Fibroblast of upper back skin (primary cell): ENCODE measurements at regions not wholly inside any gene's neighbourhood (a gene's known extent, or its start where the extent isn't known, plus 50 kb on each side); places are given as distances from the start of the nearest gene placed in this dataset.
"Not testable (repeated sequence)": the region's sequence is repeated elsewhere in the genome, so short reads cannot be mapped to it uniquely, and the experiment has no call there.

ENCODE experiments used
- DNase-seq: peaks from one replicate; pipeline ENCODE4 v3.0.0-alpha.2; 2013

DNA sequence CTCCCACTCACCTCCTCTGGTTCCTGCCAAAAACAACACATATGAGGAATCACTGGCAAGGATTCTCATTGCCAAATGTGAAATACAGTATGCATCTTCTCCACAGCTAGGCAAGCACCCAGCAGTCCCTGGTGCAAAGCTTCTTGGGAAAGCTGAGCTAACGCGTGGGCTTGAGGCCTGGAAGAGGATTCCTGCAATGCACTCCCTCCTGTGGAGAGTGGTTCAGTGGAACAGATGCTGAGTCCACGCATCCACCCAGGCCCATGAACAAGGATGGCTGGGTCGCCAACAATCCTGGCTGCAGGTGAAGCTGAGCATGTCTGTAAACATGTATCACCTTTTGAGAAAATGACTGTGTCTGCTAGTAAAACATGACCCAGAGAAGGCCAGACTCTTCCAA is 113.2 kb upstream of the CHST15 start:
- DNase-seq = no peak

DNA sequence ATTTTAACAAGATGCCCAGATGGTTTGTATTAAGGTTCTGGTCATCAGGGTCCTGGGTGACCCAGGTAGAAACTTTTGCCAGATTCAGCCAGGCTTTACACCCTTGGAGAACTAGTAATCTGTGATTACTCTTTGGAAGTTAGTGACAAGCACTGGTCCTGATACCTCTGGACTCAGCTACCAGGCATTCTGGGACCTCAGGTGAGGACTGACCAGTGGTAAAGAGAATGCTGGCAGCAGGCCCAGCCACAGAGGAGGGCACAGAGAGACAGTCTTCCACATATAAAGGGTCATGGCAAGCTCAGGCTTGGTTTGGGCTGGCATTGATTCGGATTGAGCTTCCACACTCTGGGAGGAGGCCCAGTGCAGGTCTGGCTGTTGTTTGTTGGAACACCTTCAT is 112.0 kb upstream of the CHST15 start:
- DNase-seq = no peak

DNA sequence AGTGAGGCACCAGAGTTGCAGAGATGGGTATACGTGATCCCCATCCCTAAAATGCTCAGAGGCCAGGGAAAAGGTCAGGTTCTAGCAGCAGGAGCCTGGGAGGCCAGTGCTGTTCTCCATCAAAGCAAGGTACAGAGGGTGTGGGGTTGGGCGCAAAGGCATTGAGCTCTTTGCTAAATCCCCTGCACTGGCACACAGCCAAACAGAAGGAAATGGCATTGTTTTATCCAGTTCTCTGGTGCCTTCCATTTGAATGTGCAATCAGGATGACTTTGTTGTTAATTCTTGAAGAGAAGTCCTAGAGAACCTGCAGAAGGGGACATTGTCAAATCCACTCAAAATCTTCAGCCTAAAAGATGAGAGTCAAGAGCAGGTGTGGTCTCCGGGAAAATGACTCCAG is 111.3 kb upstream of the CHST15 start:
- no peak for DNase-seq

DNA sequence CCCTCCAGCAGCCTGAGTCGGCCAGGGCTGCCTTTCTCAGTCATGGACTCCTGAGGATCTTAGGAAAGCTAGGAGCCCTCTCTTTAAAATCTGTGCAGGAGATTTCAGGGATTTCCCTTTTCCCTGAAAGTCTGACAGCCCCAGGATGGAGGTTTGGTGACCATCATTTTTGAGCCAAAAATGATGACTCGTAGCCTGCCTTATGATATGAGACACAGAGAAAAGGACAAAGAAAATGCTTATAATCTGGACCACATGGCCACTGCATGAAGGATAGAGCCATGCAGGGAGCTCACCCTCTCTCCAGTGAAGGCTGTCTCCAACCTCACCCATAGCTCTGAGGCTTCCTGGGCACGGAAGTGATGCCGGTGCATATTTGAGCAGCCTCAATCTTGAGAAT is 106.6 kb upstream of the CHST15 start:
- peak; percentile 43 for DNase-seq

DNA sequence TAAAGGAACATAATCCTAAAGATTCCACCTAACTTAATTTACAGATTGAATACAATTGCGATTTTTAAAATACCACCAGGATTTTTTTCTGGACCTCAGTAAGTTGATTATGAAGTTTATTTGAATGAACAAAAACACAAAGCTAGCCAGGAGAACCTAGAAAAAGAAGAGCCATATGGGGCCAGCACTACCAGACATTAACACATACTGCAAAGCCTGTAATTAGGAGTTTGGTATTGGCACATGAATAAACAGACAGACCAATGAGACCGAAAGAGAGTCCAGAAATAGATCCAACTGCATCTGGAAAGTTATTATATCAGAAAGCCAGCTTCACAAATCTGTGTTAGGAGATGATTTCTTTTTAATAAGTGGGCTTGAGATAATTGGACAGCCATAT is 105.5 kb upstream of the CHST15 start:
- no peak for DNase-seq

DNA sequence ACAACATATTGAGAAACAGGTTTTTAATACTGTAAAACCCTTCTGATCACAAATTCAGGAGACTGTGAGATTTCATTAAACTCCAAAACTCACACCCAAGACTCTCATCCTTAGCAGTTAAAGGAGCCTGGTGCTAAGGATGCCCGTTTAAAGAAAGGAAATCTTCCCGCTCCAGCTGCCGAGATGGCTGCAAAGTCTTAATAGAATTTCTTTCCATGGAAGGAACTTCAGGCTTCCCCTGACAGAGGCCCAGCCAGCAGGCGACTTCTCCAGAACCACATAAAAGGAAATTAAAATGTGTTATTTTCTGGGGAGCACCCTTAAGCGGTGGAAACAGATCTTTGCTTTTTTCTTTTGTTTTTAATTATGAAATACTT is 104.7 kb upstream of the CHST15 start:
- DNase-seq = no peak

DNA sequence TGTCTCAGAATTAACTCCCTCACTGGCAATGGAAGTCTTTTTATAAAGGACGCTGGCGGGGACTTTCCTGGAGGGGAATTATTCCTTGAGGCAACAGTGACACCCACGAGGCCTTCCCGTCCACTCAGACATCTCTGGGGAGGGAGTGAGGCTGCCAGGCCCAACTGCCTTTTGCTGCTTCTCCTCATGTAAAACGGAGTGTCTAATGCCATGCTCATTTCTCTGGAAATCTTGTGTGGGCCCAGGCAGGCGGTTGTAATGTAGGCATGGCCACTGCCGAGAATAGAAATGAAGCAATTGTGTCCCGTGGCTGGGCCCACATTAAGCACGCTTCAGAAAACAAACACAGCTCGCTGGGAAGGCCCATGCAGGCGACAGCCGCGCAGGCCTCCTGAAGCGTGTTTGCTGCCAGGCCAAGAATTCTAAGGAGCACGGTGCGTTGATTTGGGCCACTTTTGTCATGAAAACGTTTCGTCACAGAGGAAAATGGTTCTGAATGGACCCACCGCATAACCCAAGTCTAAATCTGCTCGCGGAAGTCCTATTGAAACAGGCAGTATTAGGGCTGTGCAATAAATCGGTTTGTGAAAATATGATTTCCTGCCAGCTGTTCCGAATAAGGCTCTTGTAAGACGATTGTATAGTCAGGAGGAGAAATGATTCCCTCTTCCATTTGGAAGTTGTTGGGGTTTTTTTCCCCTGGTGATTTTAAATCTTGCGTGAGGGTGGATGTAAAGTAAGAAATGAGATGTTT is 104.2 kb upstream of the CHST15 start:
- DNase-seq = no peak

DNA sequence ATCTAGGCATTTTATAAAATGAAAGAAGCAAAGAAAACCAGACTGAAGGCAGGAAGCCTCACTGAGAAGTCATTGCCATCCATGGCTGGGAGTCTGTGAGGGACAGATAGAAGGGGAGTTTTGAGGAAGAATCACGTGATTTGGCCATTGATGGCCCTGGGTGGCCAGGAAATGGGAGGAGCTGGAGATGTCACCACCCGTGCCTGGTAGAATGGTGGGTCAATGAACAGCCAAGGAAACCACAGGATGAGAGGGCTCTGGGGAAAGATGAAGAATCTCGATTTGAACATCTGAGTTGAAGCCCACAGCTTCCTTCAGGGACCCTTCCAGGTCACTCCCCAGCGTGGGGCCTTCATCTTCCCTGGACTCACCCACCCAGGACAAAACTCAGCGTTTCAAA is 103.3 kb upstream of the CHST15 start:
- DNase-seq = no peak

DNA sequence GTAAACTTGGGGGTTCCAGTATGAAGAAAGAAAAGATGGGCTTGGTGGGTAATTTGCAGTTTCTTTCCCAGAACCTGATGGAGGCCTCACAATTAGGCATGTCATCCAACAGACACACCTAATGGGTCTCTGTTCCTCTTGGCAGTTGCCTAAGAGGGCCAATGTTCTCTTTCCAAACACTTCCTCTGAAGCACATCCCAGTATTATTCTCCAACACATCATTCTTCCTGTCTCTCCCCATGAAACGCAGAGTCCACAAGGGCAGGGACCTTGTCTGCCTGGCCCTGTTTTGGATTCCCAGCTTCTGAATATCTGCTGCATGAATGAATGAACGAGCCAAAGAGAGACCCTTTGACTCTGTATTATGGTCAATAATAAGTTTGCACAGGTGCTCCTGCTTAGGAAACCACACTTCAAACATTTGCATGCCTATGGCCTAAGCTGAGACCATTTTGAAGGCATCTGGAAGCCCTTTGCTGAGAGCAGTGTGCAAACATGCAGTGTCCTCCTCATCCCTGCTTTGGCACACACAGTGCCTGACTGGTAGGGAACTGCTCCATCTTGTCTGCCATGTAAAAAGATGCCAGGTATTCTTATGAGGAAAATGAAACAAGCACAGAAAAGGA is 100.9 kb upstream of the CHST15 start:
- DNase-seq = no peak

DNA sequence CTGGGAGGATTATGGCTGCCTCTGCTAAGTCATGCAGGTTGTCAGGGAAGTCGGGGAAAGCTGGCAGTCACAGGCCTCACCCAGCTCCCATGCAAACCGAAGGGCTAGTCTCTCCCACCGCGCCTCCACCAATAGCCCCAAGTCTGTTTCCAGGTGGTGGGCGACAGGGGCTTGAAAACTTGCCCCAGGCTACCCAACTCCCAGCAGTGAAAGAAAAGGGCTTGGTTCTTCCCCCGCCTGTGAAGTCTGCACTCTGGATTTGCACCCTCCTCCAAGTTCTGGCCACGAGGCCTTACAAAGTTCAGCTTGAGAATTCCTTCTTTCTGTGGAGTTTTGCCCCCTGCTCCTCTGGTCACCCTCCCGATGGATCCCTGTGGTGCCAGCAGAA is 99.9 kb upstream of the CHST15 start:
- DNase-seq = no peak

DNA sequence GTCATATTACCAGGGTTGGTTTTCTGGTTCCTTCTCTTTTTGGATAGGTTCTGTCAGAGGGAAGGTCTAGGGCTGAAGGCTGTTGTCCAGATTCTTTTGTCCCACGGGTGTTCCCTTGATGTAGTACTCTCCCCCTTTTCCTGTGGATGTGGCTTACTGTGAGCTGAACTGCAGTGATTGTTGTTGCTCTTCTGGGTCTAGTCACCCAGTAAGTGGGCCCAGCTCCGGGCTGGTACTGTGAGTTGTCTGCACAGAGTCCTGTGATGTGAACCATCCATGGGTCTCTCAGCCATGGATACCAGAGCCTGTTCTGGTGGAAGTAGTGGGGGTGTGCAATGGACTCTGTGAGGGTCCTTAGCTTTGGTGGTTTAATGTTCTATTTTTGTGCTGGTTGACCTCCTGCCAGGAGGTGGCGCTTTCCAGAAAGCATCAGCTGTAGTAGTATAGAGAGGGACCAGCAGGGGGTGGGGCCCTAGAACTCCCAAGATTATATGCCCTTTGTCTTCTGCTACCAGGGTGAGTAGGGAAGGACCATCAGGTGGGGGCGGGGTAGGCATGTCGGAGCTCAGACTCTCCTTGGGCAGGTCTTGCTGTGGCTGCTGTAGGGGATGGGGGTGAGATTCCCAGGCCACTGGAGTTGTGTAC is 99.4 kb upstream of the CHST15 start:
- DNase-seq = not testable (repeated sequence)

DNA sequence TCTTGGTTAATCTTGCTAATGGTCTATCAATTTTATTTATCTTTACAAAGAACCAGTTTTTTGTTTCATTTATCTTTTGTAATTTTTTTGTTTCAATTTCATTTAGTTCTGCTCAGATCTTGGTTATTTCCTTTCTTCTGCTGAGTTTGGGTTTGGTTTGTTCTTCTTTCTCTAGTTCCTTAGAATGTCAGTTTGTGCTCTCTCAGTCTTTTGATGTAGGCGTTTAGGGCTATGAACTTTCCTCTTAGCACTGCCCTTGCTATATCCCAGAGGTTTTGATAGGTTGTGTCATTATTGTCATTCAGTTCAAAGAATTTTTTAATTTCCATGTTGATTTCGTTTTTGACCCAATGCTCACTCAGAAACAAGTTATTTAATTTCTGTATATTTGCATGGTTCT is 97.1 kb upstream of the CHST15 start:
- DNase-seq = not testable (repeated sequence)

DNA sequence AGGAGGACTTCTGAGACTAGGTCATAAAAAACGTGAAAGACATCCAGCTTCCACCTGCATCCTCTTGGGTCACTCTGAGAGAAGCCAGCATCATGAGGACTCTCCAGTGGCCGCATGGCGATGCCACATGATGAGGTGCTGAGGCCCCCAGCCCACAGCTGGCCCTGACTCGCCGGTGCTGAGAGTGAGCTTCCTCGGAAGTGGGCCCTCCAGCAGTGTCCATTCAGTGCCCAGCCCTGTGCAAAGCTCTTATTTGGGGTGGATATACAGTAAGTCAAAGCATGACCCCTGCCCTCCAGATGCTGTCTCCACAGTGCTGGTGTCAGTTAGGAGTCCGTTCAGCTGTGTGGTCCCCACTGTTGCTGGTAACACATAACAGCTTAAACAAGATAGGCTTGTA is 93.6 kb upstream of the CHST15 start:
- no peak for DNase-seq

DNA sequence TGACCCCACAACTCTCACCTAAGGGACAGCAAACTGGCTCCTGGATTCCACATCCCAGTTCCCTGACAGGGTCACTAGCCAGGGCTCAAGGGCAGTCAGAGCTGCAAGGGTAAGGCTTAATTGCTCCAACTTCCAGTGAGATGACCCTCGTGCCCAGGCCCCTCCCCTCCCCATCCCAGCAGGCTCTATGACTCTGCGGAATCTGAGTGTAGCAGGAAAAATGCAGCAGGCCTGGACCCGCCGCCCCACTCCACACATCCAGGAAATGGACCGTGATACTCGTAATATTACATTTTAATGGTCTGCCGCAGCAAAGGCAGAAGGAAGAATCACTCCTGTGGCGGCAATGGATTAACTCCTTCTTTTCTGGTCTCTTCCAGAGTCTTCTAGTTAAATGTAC is 91.7 kb upstream of the CHST15 start:
- peak; percentile 12 for DNase-seq

DNA sequence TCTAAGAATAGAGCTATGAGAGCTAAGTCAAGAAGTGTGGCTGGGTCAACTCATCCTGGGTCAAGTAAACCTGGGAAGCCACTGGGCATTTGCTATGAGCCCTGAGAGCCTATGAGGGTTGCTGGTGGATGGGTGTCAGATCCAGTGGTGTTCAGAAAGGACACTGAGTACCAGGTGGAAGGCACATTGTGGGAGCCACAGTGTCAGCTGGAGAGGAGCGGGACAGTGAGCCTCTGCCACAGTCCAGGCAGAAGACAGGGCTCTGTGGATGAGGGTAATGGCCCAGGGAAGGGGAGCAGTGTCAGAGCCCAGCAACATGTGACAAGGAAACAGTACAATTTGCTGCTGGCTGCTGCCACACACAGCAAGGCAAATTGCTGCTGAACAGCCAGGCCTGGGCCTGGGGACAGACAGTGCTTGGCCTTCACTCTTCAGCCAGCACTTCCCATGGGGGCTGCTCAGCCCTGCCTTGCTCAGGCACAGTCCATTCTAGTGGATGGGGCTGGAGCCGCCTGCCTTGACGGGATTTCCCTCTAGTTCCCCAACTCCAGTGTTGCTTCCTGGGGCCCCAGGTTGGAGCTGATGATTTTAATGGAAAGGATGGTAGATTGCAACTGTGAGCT is 90.9 kb upstream of the CHST15 start:
- DNase-seq = no peak

DNA sequence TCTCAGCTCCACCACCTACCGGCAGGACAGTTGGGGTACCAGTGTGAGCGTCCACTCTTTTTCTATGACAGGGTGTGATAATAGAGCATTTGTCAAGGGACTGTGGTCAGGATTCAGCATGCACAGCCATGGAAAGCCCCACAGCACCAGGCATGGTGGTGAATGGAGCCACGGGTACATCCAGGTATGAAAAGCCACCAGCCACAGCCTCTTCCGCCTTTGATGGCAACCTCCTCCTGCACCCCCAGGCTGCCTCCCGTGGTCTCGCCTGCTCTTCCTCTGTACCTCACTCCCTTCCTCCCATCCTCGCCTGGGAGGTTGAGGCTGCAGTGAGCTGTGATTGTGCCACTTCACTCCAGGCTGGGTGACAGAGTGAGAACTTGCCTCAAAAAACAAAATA is 90.2 kb upstream of the CHST15 start:
- no peak for DNase-seq

DNA sequence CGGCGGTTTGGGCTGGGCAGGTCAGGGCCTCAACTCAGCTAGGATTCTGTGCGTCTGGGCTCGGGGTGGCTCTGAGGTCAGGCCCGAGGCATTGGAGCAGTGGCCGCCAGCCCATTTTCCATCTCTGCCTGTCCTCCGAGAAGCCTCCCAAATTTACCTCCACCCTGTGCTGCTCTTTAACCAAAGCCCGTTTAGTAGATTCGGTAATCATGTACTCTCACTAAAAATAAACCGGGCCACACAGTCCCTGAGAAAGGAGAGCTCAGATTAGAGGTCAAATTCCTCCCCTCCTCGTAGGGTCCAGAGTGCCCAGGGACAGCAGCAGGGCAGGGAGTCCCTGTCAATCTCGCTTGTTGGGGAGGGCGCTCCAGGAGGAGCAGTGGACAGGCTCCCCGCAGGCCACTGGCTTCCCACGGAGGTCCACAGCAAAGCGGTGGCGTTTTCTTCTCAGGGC is 88.7 kb upstream of the CHST15 start:
- no peak for DNase-seq

DNA sequence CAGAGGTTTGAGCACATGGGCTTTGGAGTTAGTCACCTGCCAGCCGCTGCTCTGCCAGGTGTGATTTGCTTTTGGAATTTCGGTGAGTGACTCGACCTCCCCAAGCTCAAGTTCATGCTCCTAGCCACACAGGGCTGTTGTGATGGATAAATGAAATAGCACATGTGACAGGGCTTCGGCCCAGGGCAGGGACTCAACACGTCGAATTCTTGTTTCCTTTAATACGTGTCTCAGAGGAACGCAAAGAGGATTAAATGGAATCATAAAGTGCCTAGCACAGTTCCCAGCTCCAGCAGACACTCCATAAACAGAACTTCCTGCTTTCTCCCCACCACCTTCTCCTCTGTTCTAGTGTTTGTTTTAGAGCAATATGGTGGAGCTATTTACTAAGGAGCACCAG is 88.3 kb upstream of the CHST15 start:
- DNase-seq = no peak

DNA sequence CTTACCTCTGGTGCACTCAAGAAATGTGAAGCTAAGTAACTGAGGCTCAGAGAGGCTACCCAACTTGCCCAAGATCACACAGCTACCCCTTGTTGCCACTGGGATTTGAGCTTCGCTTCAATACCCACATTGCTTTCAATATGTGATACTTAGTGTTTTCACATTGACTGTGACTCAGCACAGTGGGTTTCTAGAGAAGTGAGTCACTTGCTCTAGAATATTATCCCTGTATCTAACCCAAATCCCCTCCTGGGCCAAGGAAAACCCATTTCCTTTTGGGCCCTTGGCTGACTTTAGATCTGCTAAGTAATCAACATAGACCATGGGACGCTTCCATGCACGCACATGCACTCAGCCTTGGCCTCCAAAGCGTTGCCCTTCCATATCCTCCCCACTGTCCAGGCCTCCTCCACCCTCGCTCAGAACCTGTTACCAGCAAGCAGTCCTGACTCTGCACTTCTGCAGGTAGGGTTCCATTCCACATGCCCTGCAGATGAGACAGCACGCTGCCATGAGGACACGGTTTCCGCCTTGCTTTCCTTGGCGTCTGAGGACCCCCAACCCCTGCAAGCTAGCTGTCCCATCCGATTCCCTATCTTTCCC is 87.7 kb upstream of the CHST15 start:
- peak; percentile 60 for DNase-seq

DNA sequence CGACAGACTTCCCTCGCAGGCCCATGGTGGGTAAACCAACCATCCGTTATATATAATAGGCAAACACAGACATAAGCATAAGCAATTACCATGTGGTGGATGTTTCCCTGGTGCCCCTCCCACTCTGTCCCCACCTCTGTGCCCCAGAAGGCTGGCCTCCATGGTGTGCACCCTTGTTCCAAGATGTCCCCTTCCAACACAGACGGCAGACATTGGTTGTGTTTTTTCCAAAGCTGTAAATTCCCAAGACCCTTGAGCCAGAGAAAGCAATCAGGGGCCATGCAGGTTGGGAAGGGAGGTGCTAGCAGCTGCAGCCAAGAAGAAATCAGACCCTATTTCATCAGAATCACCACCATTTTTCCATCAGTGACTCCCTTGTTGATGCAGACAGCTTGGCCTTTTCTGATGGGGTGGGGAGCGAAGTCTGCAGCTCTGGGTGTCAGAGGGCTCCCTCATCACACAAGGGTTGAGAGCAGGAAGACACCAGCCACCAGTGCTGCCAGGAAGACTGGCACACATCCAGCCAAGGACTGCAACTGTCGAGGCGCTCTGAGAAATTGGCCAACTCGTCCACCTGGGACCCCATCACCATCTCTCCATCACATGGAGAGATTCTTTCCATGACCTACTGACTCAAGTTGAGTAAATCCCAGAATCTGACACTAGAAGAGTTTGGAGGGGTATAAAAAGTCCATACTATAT is 86.8 kb upstream of the CHST15 start:
- DNase-seq = no peak

DNA sequence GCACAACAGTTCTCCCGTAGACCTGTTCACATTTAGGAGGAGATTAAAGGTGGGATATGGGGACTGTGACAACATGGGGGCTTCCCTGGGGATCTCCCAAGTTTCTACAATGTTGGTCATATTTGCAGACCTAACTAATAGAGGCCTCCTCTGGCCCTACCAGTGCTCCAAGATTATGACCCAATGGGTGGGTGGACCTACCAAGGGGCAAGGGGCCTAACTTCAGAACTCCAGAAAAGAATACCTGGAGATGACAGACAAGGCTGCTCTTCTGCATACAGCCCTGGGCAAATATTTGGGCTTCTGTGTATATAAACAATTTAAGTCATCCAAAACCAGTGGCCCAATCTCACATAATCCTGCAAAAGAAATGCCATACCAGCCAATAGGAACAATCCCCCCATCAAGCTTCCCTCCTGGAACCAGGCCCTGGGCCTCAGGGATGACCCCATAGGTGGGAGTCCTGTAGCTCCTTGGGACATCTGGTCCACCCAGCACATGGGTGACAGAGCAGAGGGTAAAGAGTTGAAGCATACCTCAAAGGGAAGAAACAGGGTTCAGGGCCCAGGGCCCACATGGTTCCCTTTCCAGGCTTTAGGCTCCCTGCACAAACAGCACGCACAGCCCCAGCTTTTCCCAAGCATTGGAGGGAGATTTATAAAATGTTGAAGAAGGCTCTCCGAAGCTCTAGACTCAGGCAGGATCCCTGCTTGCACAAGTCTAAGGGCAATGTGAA is 86.1 kb upstream of the CHST15 start:
- no peak for DNase-seq

DNA sequence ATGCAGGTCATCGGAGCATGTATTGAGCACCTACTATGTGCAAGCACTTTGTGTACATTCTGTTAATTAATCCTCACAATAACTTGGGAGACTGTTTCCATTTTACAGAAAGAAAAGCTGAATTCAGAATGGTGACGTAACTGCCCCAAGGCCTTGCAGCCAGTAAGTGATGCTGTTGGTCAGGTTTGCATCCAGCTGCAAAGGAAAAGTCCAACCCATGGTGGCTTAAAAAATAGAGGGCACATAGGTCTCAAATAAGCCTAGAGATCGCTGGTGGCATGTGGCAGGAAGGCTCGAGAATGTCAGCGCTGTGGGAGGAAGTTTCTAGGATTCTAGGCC is 83.8 kb upstream of the CHST15 start:
- DNase-seq = no peak
